Stimulated activated CD8-positive, alpha-beta memory T cell treated with anti-CD3 and anti-CD28 coated beads, Interleukin-4, amount 100 ng/mL, for 1 hour (primary cell): ENCODE measurements at regions not wholly inside any gene's neighbourhood (a gene's known extent, or its start where the extent isn't known, plus 50 kb on each side); places are given as distances from the start of the nearest gene placed in this dataset.
"Not testable (repeated sequence)": the region's sequence is repeated elsewhere in the genome, so short reads cannot be mapped to it uniquely, and the experiment has no call there.

Experiments
- DNase-seq, 2 donors: peaks; one replicate each; pipeline ENCODE4 v3.0.0-alpha.2; 2020; ENCODE audit warnings: low read depth in 2 of 2, low spot score in 1 of 2

- DNase-seq, result no peak
Observed at GRCh38 chr15:31503758-31504461, 177.3 kb downstream of the KLF13 start.

GRCh38 chr15:31504462-31504839 lies 177.8 kb downstream of the KLF13 start:
- DNase-seq, result no peak

GRCh38 chr15:31507573-31507972 lies 180.9 kb downstream of the KLF13 start:
- DNase-seq, result not testable (repeated sequence)

GRCh38 chr15:31508656-31509055 lies 182.0 kb downstream of the KLF13 start:
- DNase-seq, result no peak

GRCh38 chr15:31510057-31510456 lies 183.4 kb downstream of the KLF13 start:
- no peak for DNase-seq

GRCh38 chr15:31511707-31512310 lies 185.2 kb downstream of the KLF13 start:
- no peak for DNase-seq

- no peak for DNase-seq
Observed at GRCh38 chr15:31513178-31513577, 186.5 kb downstream of the KLF13 start.

GRCh38 chr15:31516440-31516839 lies 189.8 kb downstream of the KLF13 start:
- no peak for DNase-seq

- DNase-seq, result no peak
Observed at GRCh38 chr15:31516874-31517273, 190.2 kb downstream of the KLF13 start.

GRCh38 chr15:31517711-31518110 lies 191.1 kb downstream of the KLF13 start:
- no peak for DNase-seq

GRCh38 chr15:31522028-31522427 lies 195.4 kb downstream of the KLF13 start:
- no peak for DNase-seq

- DNase-seq, result no peak
Observed at GRCh38 chr15:31523027-31523654, 196.5 kb downstream of the KLF13 start.

GRCh38 chr15:31523655-31524049 lies 197.0 kb downstream of the KLF13 start:
- DNase-seq, result no peak

GRCh38 chr15:31525185-31525695 lies 198.6 kb downstream of the KLF13 start:
- no peak for DNase-seq

GRCh38 chr15:31525988-31526665 lies 199.5 kb downstream of the KLF13 start:
- no peak for DNase-seq

GRCh38 chr15:31526916-31527690 lies 200.5 kb downstream of the KLF13 start:
- no peak for DNase-seq

GRCh38 chr15:31528846-31529245 lies 202.2 kb downstream of the KLF13 start:
- no peak for DNase-seq

- DNase-seq, result no peak
Observed at GRCh38 chr15:31537770-31538592, 211.3 kb downstream of the KLF13 start.

GRCh38 chr15:31540633-31541032 lies 214.0 kb downstream of the KLF13 start:
- DNase-seq, result no peak

GRCh38 chr15:31544361-31544760 lies 217.7 kb downstream of the KLF13 start:
- no peak for DNase-seq
